Endothelial cell of umbilical vein (primary cell): ENCODE measurements at regions not wholly inside any gene's neighbourhood (a gene's known extent, or its start where the extent isn't known, plus 50 kb on each side); places are given as distances from the start of the nearest gene placed in this dataset.

Experiments used
- BruUV-seq: library from RNA; stranded (reverse); fragments of 400-500 nt; replicated peaks from 2 replicates; lab custom pipeline; 2021; lab: Mats Ljungman, UMichigan
- CTCF ChIA-PET: fragments of 300-600, 350-600 bp; sonication (Branson Sonifier 250); formaldehyde crosslinking; loops from one replicate; lab custom pipeline; 2021; ENCODE audit warnings: antibody characterized with exemption, inconsistent platforms; lab: Charles Lee
- POLR2A ChIA-PET: fragments of 300-600, 350-600 bp; sonication (Branson Sonifier 250); formaldehyde crosslinking; loops from one replicate; lab custom pipeline; 2021; ENCODE audit warnings: antibody characterized with exemption, inconsistent platforms; lab: Charles Lee
- DNase-seq: peaks from one replicate; pipeline ENCODE4 v3.0.0-alpha.2; 2011; ENCODE audit warnings: low read depth, low spot score
- FAIRE-seq: peaks from 2 replicates; lab custom pipeline; 2011; peaks lifted over from hg19 to GRCh38; lab: Jason Lieb, UNC
- H2AFZ ChIP-seq: 2 replicates; pipeline ENCODE4 v1.6.0; 2012; ENCODE audit warnings: low read depth, low read length, control low read depth, inconsistent platforms
- H3K27ac ChIP-seq: 2 replicates; pipeline ENCODE4 v1.5.1; 2011; ENCODE audit warnings: low read depth, mild to moderate bottlenecking, control low read depth, low read length, moderate library complexity; ENCODE audit not compliant: insufficient read depth
- H3K27me3 ChIP-seq, 2 experiments: 2 replicates each; pipeline versions ENCODE4 v1.6.0 to v1.6.1; 2011; ENCODE audit warnings: low read length in 2 of 2, mixed read lengths in 1 of 2; ENCODE audit not compliant: control insufficient read depth in 2 of 2, insufficient read depth in 2 of 2
- H3K36me3 ChIP-seq, 2 experiments: 2 replicates in 1 of 2; 3 replicates in 1 of 2; pipeline ENCODE4 v1.5.1; 2011; ENCODE audit warnings: low read length in 2 of 2, mild to moderate bottlenecking in 1 of 2, moderate library complexity in 1 of 2; ENCODE audit not compliant: control insufficient read depth in 2 of 2, insufficient read depth in 2 of 2; ENCODE audit errors: extremely low read depth in 1 of 2
- H3K4me1 ChIP-seq: 3 replicates; pipeline ENCODE4 v1.5.1; 2011; ENCODE audit warnings: mild to moderate bottlenecking, low read length; ENCODE audit not compliant: control insufficient read depth, insufficient read depth; ENCODE audit errors: extremely low read depth
- H3K4me2 ChIP-seq: 2 replicates; pipeline ENCODE4 v1.6.1; 2011; ENCODE audit warnings: low read length, control low read depth, mixed read lengths; ENCODE audit not compliant: insufficient read depth
- H3K4me3 ChIP-seq, 3 experiments: fragments of 200-600 bp in 1 of 3; sonication (generic), shearing (Covaris generic) in 1 of 3; replicated peaks in 1 of 3; 2 replicates each; pipeline ENCODE4 v1.5.1; 2011 to 2016; ENCODE audit warnings: control low read depth in 3 of 3, low read length in 3 of 3, mild to moderate bottlenecking in 2 of 3, inconsistent platforms in 1 of 3, low read depth in 1 of 3, moderate library complexity in 1 of 3; ENCODE audit not compliant: insufficient read depth in 1 of 3
- H3K79me2 ChIP-seq: 2 replicates; pipeline ENCODE4 v1.6.0; 2012; ENCODE audit warnings: low read length, inconsistent platforms; ENCODE audit not compliant: control insufficient read depth, insufficient read depth
- H3K9ac ChIP-seq: replicated peaks from 2 replicates; pipeline ENCODE3; 2011; ENCODE audit warnings: low read length, control low read depth; ENCODE audit not compliant: insufficient read depth; ENCODE audit errors: extremely low read depth
- H3K9me1 ChIP-seq: replicated peaks from 3 replicates; pipeline ENCODE4 v1.6.0; 2011; ENCODE audit warnings: mild to moderate bottlenecking, low read length; ENCODE audit not compliant: control insufficient read depth, insufficient read depth; ENCODE audit errors: extremely low read depth
- H3K9me3 ChIP-seq: replicated peaks from 2 replicates; pipeline ENCODE4 v1.5.1; 2012; ENCODE audit warnings: low read length, inconsistent platforms; ENCODE audit not compliant: control insufficient read depth, insufficient read depth
- H4K20me1 ChIP-seq: replicated peaks from 2 replicates; pipeline ENCODE3; 2011; ENCODE audit warnings: mild to moderate bottlenecking, low read length; ENCODE audit not compliant: control insufficient read depth, insufficient read depth; ENCODE audit errors: extremely low read depth
- CTCF ChIP-seq, 2 donors: IDR thresholded peaks; 1 replicate in 1 of 2; 2 replicates in 1 of 2; pipeline ENCODE4 v1.5.1; 2011; ENCODE audit warnings: low read length in 2 of 2, mild to moderate bottlenecking in 2 of 2, moderate library complexity in 2 of 2, control low read depth in 1 of 2, inconsistent platforms in 1 of 2, low read depth in 1 of 2; ENCODE audit not compliant: insufficient read depth in 1 of 2; ENCODE audit errors: extremely low read depth in 1 of 2
- EZH2 ChIP-seq: IDR thresholded peaks from 2 replicates; pipeline ENCODE4 v1.6.1; 2012; ENCODE audit warnings: borderline replicate concordance, low read depth, mild to moderate bottlenecking, moderate library complexity, low read length, inconsistent platforms; ENCODE audit not compliant: severe bottlenecking
- FOS ChIP-seq: IDR thresholded peaks from 2 replicates; pipeline ENCODE4 v1.6.1; 2011; ENCODE audit warnings: mild to moderate bottlenecking, low read length, moderate library complexity, borderline replicate concordance; ENCODE audit not compliant: insufficient read depth
- GATA2 ChIP-seq: IDR thresholded peaks from 2 replicates; pipeline ENCODE4 v1.7.0; 2011; ENCODE audit warnings: low read depth, mild to moderate bottlenecking, moderate library complexity, mixed read lengths, low read length; ENCODE audit not compliant: insufficient read length, insufficient read depth
- JUN ChIP-seq: IDR thresholded peaks from 2 replicates; pipeline ENCODE4 v1.6.1; 2011; ENCODE audit warnings: borderline replicate concordance, low read depth; ENCODE audit not compliant: insufficient read length, insufficient read depth
- MAX ChIP-seq: IDR thresholded peaks from 2 replicates; pipeline ENCODE4 v1.6.1; 2011; ENCODE audit not compliant: insufficient read depth, insufficient read length
- MYC ChIP-seq: IDR thresholded peaks from one replicate; pipeline ENCODE4 v1.6.1; 2011; ENCODE audit warnings: mild to moderate bottlenecking, low read depth, low read length
- POLR2A ChIP-seq: IDR thresholded peaks from 2 replicates; pipeline ENCODE4 v1.6.1; 2012; ENCODE audit warnings: low read depth, mild to moderate bottlenecking, control low read depth, low read length
- POLR2AphosphoS5 ChIP-seq: IDR thresholded peaks from 2 replicates; pipeline ENCODE4 v1.6.1; 2012; ENCODE audit warnings: low read depth, mild to moderate bottlenecking, control low read depth, low read length, moderate library complexity; ENCODE audit not compliant: insufficient read depth
- dilution Hi-C: fragments of 300-500 bp; cut with MboI; formaldehyde crosslinking; loops from one replicate; pipeline ENCODE4 v1.15.0; 2019; ENCODE audit warnings: low sequenced_read_pairs; ENCODE audit not compliant: extremely low pct_ligation_motif_present
- intact Hi-C: fragments of 100-400 bp; cut with micrococcal nuclease; formaldehyde crosslinking; loops from one replicate; pipeline ENCODE4 v1.10.0; 2022

- ChIA-PET POLR2A (no interaction called here), CTCF (interaction anchor here (0.9 kb wide), 1 partner anchor 9 kb away, joined by 3 read pairs; no protein-coding TSS in a partner anchor)
- no peak overlapping the region for H3K9ac ChIP-seq
- TF ChIP-seq MYC (no peak), MAX (no peak), CTCF (IDR thresholded peaks at IDR 0.05; ENCODE audit: extremely low read depth in 1 of 2, insufficient read depth in 1 of 2, low read depth in 1 of 2, low read length in 2 of 2) (no peak), FOS (no peak), JUN (no peak), POLR2A (no peak), GATA2 (no peak), POLR2AphosphoS5 (no peak), EZH2 (no peak)
- BruUV-seq = no TSS peak
- dilution Hi-C loops (no loop called here), intact Hi-C loops (loop anchor here (10.0 kb wide), 1 partner anchor 336 kb away; no protein-coding TSS in a partner anchor)
- no peaks in the 10 kb centered on the region for H4K20me1 ChIP-seq
- no peaks in the 10 kb centered on the region for H3K9me1 ChIP-seq
- no peak overlapping the region for H3K4me2 ChIP-seq
- DNase-seq (no peak), FAIRE-seq (no peak)
- no peaks in the 10 kb centered on the region for H3K36me3 ChIP-seq
- H3K27me3 ChIP-seq = no peaks in the 10 kb centered on the region
- no peak overlapping the region for H2AFZ ChIP-seq
- H3K4me3 ChIP-seq = no peak overlapping the region
- no peaks in the 10 kb centered on the region for H3K79me2 ChIP-seq
- H3K4me1 ChIP-seq = no peaks in the 10 kb centered on the region
- H3K27ac ChIP-seq = no peak overlapping the region
- no peaks in the 10 kb centered on the region for H3K9me3 ChIP-seq
Observed at GRCh38 chr13:109481040-109481439, 305.3 kb downstream of the IRS2 start.
